Right lobe of liver (tissue), 4 donors: ENCODE measurements at regions not wholly inside any gene's neighbourhood (a gene's known extent, or its start where the extent isn't known, plus 50 kb on each side); places are given as distances from the start of the nearest gene placed in this dataset.

ENCODE experiments used
- CTCF ChIP-seq, 4 donors: fragments of 200-600 bp in 3 of 4; fragments of 450-650 bp in 1 of 4; IDR thresholded peaks; one replicate each; pipeline versions ENCODE4 v1.5.1 to v1.8.0; 2016 to 2022; ENCODE audit warnings: antibody characterized with exemption in 4 of 4, mild to moderate bottlenecking in 2 of 4
- POLR2A ChIP-seq: fragments of 450-650 bp; IDR thresholded peaks from one replicate; pipeline ENCODE4 v1.6.1; 2017; ENCODE audit warnings: antibody characterized with exemption, mild to moderate bottlenecking
- donor health status: DM: no; HTN: no; CAD: no.
- donor health status: DM: no; HTN: no; CAD: no.
- donor health status: DM: no; HTN: yes; CAD: no.

DNA sequence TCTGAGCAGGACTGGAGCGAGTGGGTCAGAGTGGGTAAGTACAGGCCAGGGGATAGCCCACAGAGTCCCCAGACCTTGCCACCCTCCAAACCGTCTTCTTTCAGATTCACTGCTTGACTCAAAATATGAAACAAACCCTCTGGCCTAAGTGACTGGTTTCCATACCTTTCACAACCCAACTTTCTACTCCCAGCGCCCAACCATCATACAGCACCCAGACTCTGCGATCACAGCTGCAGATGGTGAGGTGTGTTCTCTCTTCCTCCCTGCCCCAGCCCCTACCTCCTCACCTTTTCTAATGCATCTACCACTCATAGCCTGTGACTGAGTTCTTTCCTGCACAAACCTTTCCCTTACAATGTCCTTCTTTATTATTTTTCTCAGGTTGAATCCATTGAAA lies 92.0 kb upstream of the CELF2 start:
- TF ChIP-seq CTCF (IDR thresholded peaks at IDR 0.05): no peak
- no peak for TF ChIP-seq POLR2A
